HL-60/S4 treated with retinoic acid at 250 ng/mL for 4 days and 3 days (cell line): ENCODE measurements at regions not wholly inside any gene's neighbourhood (a gene's known extent, or its start where the extent isn't known, plus 50 kb on each side); places are given as distances from the start of the nearest gene placed in this dataset.

ENCODE experiments used
- in situ Hi-C: fragments of 300-500 bp; cut with MboI; formaldehyde crosslinking; loops from 2 replicates; pipeline ENCODE4 v1.7.0; 2022; ENCODE audit warnings: low sequenced_read_pairs

DNA sequence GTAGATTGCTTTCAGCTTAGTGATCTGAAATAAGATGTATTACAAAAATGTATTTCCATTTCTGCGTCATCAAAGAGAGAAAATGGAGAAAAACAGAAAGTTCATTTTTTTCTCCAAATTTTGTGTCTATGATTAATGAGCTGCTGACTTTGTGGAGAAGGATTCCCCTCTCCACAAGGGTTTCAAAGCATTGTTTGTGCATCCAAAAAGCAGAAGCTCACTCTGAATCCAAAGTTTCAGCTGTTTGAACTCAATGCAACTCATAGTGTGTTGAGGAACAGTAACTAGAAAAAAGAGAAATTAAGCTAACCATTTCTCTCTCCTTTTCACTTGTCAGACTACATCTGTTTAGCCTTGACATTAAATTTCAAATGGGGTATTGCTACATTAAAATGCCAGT, 62.9 kb upstream of the SLC7A11 start:
- in situ Hi-C loops: no loop called here

DNA sequence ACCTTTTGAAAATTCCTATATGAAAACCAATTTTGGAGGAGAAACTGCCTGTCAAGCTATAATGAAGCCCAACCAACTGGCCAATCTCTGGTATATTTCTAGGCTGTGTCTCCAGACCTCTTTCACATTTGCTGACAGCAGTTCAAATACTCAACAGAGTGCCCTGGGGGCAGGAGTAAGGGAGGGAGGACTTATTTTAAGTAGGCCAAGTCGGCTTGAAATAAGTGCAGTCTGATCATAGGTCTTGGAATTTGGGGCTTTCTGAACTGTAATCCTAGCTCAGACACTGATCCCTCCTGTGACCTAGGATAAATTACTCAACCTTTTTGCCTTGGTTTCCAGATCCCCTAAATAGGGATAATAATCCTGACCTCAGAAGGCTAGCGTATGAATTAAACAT, 59.4 kb upstream of the SLC7A11 start:
- in situ Hi-C loops: no loop called here

DNA sequence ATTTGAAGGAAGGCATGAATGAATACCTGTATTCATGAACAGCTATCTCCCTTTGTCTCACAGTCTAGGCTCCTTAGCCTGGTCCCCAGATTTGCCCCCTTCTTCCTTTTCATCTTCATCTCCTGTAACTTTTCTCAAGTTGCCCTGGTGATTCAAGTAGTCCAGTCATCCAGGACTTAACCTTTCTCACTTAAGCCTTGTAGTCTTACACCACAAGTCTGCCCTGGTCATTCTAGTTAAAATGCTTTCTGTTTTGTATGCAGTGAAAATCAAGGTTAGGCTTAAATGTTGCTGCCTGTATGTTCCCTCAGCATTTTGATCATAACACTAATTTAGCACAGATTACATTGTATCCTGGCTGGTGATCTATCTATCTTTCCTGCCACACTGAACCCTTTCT, 58.5 kb upstream of the SLC7A11 start:
- in situ Hi-C loops: no loop called here

DNA sequence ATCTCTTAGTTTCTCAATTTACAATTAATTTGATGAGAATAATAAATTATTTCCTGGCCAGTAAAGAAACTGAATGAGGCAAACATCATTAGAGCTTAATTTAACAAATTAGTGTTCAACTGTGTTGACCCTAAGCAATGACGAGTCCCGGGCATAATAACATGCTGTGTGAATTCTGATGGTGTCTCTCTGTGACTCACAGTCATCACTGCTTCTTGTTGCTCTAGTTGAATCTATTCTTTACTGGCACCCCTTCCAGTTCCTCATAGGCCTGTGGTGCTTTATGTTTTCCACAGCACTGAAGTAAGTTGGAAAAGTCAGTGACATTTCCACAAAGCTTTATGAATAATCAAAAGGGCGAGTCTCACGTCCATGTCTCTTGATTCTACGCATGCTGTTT, 57.7 kb upstream of the SLC7A11 start:
- in situ Hi-C loops: no loop called here

DNA sequence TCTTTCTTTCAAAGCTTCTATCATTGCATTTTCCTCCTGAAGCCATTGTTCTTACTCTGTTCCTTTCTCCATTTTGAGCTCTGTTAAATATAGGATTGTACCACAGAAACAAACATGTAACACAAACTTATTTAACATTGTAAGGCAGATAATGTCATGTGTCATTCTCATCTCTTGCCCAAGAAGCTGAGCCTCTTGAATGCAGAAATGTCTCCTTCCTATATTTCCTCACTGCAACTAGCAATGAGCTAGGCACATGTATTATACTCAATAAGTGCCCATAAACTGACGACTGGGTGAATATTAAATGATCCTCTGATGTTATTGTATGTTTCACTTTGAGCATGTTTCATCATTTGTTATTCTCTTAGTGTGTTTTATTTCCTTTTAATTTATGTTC, 56.7 kb upstream of the SLC7A11 start:
- in situ Hi-C loops: no loop called here

DNA sequence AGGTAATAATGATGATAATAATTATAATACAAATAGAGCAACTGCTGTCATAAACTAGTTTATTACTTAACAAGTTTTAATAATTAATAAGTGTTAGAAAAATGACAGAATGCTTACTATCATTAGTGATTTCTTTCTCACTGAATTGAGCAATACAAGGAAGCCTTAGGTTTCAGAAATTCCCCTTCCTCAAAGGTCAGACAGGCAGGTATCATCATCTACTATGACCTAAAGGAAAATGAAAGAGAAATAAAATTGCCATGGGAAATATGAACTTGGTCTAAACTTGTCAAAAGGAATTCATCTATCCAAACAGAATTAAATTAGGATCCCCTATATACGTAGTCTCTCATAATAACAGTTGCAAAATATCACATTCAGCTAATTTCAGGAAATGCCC, 56.3 kb upstream of the SLC7A11 start:
- in situ Hi-C loops: no loop called here

DNA sequence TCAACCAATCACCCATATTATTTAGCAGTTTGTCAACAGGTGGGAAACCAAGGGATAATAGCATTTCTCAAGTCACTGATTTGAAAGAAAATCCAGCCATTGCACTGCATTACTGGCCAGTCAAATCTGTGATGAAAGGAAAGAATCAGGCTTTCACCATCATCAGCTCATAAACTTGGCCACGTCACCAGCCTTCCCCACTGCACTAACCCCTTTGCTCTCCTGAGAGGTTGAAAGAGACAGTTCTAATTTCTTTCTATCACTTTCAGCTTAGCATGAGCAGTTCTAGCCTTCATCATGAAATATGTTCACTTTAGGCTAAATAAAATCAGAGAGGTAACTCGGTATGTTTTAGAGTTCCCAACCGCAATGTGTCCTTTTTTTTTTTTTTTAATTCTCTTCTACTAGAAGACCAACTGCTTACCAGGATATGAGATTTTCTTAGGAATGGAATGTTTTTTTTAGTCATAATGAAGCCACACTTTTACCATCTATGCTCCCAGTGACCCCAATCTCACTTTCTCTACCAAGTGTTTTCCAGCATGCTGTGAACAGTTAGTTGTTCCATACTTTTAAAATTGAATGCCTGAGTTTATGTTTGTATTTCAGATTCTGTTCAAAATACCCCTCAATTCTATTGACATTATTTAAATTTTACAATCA, 55.7 kb upstream of the SLC7A11 start:
- in situ Hi-C loops: no loop called here

DNA sequence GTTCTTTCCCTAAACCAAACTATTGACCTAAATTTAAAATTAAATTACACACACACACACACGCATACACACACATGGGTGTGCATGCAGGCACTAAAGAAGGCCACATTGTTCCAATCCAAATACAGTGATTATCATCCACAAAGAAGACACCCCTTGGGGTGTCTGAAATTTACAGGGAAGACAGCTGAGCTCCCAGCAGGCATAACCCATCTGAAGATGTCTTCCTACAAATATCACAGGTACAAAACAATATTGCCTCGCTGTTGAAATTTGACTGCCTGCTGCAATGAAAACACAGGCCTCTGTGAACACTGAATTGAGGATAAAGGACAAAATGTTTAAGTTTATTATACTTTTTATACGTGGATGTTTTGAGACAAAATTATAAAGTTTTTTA, 50.2 kb upstream of the SLC7A11 start:
- in situ Hi-C loops: no loop called here
